ENCODE measurements at regions not wholly inside any gene's neighbourhood (a gene's known extent, or its start where the extent isn't known, plus 50 kb on each side); places are given as distances from the start of the nearest gene placed in this dataset.

- Histone ChIP-seq H3K4me1 (ENCODE audit: control insufficient read depth in 5 of 5, insufficient read depth in 5 of 5, low read length in 5 of 5) (peaks cover 0 to 19% (median 4%) of the 10 kb centered on the region in 5 donors), H3K4me3 (ENCODE audit: low read depth in 1 of 5, low read length in 5 of 5) (no peak overlapping the region), H3K36me3 (ENCODE audit: control insufficient read depth in 5 of 5, insufficient read depth in 5 of 5, low read length in 5 of 5) (no peaks in the 10 kb centered on the region), H3K27me3 (ENCODE audit: control insufficient read depth in 5 of 5, insufficient read depth in 4 of 5, low read length in 5 of 5) (no peaks in the 10 kb centered on the region), H3K9ac (ENCODE audit: low read length in 5 of 5) (no peak overlapping the region), H3K27ac (ENCODE audit: low read depth, low read length) (no peak overlapping the region), H3K9me3 (ENCODE audit: control insufficient read depth in 5 of 5, low read length in 5 of 5) (no peaks in the 10 kb centered on the region)
These were observed 290.2 kb upstream of the IRX1 start for GRCh38 chr5:3305432-3305831.

DNA sequence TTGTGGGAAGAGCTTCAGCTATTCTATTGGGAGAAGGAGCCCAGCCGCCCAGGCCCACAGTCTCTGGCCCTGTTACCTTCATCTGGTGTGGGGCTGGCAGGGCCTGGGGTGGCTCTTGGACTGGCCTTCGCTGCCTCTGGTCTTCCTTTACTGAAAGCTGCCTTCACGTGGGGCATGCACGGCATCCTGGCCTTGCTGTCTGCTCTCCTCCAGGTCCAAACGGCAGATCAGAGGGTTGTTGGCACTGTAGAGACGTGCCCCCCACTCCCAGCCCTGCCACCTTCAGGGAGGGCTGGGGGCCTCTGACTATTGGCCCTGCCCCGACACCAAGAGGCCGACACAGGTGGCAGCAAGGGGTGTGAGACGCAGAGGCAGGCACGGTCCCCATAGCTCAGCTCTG is 291.3 kb upstream of the IRX1 start:
- H3K9ac ChIP-seq (ENCODE audit: low read length in 5 of 5) = no peak overlapping the region
- peaks cover 0 to 19% (median 4%) of the 10 kb centered on the region in 5 donors for H3K4me1 ChIP-seq (ENCODE audit: control insufficient read depth in 5 of 5, insufficient read depth in 5 of 5, low read length in 5 of 5)
- no peaks in the 10 kb centered on the region for H3K27me3 ChIP-seq (ENCODE audit: control insufficient read depth in 5 of 5, insufficient read depth in 4 of 5, low read length in 5 of 5)
- no peak overlapping the region for H3K4me3 ChIP-seq (ENCODE audit: low read depth in 1 of 5, low read length in 5 of 5)
- no peaks in the 10 kb centered on the region for H3K9me3 ChIP-seq (ENCODE audit: control insufficient read depth in 5 of 5, low read length in 5 of 5)
- H3K36me3 ChIP-seq (ENCODE audit: control insufficient read depth in 5 of 5, insufficient read depth in 5 of 5, low read length in 5 of 5) = no peaks in the 10 kb centered on the region
- no peak overlapping the region for H3K27ac ChIP-seq (ENCODE audit: low read depth, low read length)

DNA sequence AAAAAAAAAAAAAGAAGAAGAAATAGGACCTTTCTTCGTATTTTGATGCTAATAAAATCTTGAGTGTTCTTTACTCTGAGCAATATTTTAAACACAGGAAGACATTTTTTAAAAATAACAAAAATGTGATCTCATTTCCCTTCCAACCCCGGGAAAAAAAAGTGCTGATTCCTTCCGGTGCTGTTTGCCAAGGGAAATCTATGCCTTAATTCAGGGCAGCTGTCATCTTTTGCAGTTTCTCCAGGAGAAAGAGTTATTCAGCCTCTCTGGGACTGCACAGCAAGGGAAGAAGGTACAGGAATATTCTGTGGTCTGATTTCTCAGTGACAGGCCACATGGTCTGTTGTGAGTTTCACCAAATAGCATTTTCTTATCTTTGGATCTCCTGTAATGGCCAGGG is 291.9 kb upstream of the IRX1 start:
- no peak overlapping the region for H3K9ac ChIP-seq (ENCODE audit: low read length in 5 of 5)
- peaks cover 0 to 19% (median 4%) of the 10 kb centered on the region in 5 donors for H3K4me1 ChIP-seq (ENCODE audit: control insufficient read depth in 5 of 5, insufficient read depth in 5 of 5, low read length in 5 of 5)
- no peaks in the 10 kb centered on the region for H3K9me3 ChIP-seq (ENCODE audit: control insufficient read depth in 5 of 5, low read length in 5 of 5)
- no peaks in the 10 kb centered on the region for H3K36me3 ChIP-seq (ENCODE audit: control insufficient read depth in 5 of 5, insufficient read depth in 5 of 5, low read length in 5 of 5)
- H3K4me3 ChIP-seq (ENCODE audit: low read depth in 1 of 5, low read length in 5 of 5) = no peak overlapping the region
- no peaks in the 10 kb centered on the region for H3K27me3 ChIP-seq (ENCODE audit: control insufficient read depth in 5 of 5, insufficient read depth in 4 of 5, low read length in 5 of 5)
- no peak overlapping the region for H3K27ac ChIP-seq (ENCODE audit: low read depth, low read length)

DNA sequence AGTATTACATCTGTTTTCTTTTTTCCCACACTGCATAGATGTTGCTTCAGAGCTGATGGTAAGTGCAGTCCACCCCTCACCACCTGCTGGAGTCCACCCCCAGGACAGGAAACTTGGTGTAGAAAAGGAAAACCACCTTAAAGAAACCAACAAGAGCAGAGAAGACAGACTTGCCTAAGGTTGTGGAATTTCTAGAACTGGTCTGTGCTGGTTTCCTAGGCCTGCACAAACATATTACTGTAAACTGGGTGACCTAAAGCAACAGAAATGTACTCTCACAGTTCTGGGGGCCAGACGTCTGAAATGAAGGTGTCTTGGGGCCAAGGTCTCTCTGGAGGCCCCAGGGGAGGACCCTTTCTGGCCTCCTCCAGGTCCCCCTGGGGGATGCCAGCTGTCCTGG is 293.4 kb upstream of the IRX1 start:
- H3K4me1 ChIP-seq (ENCODE audit: control insufficient read depth in 5 of 5, insufficient read depth in 5 of 5, low read length in 5 of 5) = peaks cover 0 to 19% (median 4%) of the 10 kb centered on the region in 5 donors
- no peak overlapping the region for H3K4me3 ChIP-seq (ENCODE audit: low read depth in 1 of 5, low read length in 5 of 5)
- no peak overlapping the region for H3K27ac ChIP-seq (ENCODE audit: low read depth, low read length)
- no peak overlapping the region for H3K9ac ChIP-seq (ENCODE audit: low read length in 5 of 5)
- H3K9me3 ChIP-seq (ENCODE audit: control insufficient read depth in 5 of 5, low read length in 5 of 5) = no peaks in the 10 kb centered on the region
- no peaks in the 10 kb centered on the region for H3K36me3 ChIP-seq (ENCODE audit: control insufficient read depth in 5 of 5, insufficient read depth in 5 of 5, low read length in 5 of 5)
- H3K27me3 ChIP-seq (ENCODE audit: control insufficient read depth in 5 of 5, insufficient read depth in 4 of 5, low read length in 5 of 5) = no peaks in the 10 kb centered on the region

DNA sequence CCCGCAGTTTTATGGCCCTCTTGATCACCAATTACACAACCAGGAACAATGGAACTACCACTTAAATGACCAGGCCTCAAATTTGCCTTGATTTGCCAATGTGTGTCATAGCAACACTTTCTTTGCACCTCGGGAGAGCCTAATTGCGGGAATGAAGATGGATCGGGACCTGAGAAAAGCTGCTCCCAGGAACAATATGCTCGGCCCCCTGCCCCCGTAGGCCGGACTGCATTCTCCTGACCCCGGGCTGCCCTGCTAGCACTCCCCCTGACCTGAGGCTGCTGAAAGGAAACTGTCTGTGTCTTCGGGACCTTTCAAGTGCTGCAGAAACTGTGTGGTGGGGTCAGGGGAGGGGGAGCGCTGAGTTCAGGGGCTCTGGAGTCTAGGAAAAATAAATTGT is 294.3 kb upstream of the IRX1 start:
- no peaks in the 10 kb centered on the region for H3K27me3 ChIP-seq (ENCODE audit: control insufficient read depth in 5 of 5, insufficient read depth in 4 of 5, low read length in 5 of 5)
- peaks cover 0 to 19% (median 4%) of the 10 kb centered on the region in 5 donors for H3K4me1 ChIP-seq (ENCODE audit: control insufficient read depth in 5 of 5, insufficient read depth in 5 of 5, low read length in 5 of 5)
- no peak overlapping the region for H3K4me3 ChIP-seq (ENCODE audit: low read depth in 1 of 5, low read length in 5 of 5)
- H3K27ac ChIP-seq (ENCODE audit: low read depth, low read length) = no peak overlapping the region
- H3K9ac ChIP-seq (ENCODE audit: low read length in 5 of 5) = no peak overlapping the region
- no peaks in the 10 kb centered on the region for H3K36me3 ChIP-seq (ENCODE audit: control insufficient read depth in 5 of 5, insufficient read depth in 5 of 5, low read length in 5 of 5)
- H3K9me3 ChIP-seq (ENCODE audit: control insufficient read depth in 5 of 5, low read length in 5 of 5) = no peaks in the 10 kb centered on the region

- Histone ChIP-seq H3K27me3 (ENCODE audit: control insufficient read depth in 5 of 5, insufficient read depth in 4 of 5, low read length in 5 of 5) (no peaks in the 10 kb centered on the region), H3K9ac (ENCODE audit: low read length in 5 of 5) (no peak overlapping the region), H3K27ac (ENCODE audit: low read depth, low read length) (no peak overlapping the region), H3K36me3 (ENCODE audit: control insufficient read depth in 5 of 5, insufficient read depth in 5 of 5, low read length in 5 of 5) (no peaks in the 10 kb centered on the region), H3K4me1 (ENCODE audit: control insufficient read depth in 5 of 5, insufficient read depth in 5 of 5, low read length in 5 of 5) (peaks cover 0 to 19% (median 4%) of the 10 kb centered on the region in 5 donors), H3K9me3 (ENCODE audit: control insufficient read depth in 5 of 5, low read length in 5 of 5) (no peaks in the 10 kb centered on the region), H3K4me3 (ENCODE audit: low read depth in 1 of 5, low read length in 5 of 5) (no peak overlapping the region)
These were observed 294.9 kb upstream of the IRX1 start for GRCh38 chr5:3300726-3301125.

DNA sequence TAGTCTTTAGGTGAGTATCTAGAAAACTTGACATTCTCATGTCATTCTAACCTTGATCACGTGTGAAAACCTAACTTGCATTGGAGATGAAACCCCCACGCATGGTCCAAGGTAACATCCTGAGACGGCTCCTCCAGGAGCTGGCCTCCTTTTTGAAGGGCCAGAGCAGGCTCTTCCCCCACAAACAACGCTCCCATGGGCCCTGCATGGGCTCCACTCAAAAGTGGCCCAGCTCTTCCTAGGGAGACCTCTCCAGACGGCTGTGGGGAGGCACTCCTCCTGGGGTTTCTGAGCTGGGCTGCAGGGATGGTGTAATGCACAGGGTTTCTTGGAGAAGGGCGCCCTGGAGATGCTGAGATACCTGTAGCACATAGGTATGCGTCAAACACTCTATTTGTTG is 296.2 kb upstream of the IRX1 start:
- Histone ChIP-seq H3K4me1 (ENCODE audit: control insufficient read depth in 5 of 5, insufficient read depth in 5 of 5, low read length in 5 of 5) (peaks cover 0 to 14% (median 4%) of the 10 kb centered on the region in 5 donors), H3K9me3 (ENCODE audit: control insufficient read depth in 5 of 5, low read length in 5 of 5) (no peaks in the 10 kb centered on the region), H3K36me3 (ENCODE audit: control insufficient read depth in 5 of 5, insufficient read depth in 5 of 5, low read length in 5 of 5) (no peaks in the 10 kb centered on the region), H3K27ac (ENCODE audit: low read depth, low read length) (no peak overlapping the region), H3K9ac (ENCODE audit: low read length in 5 of 5) (no peak overlapping the region), H3K27me3 (ENCODE audit: control insufficient read depth in 5 of 5, insufficient read depth in 4 of 5, low read length in 5 of 5) (no peaks in the 10 kb centered on the region), H3K4me3 (ENCODE audit: low read depth in 1 of 5, low read length in 5 of 5) (no peak overlapping the region)

- Histone ChIP-seq H3K27ac (ENCODE audit: low read depth, low read length) (no peak overlapping the region), H3K36me3 (ENCODE audit: control insufficient read depth in 5 of 5, insufficient read depth in 5 of 5, low read length in 5 of 5) (no peaks in the 10 kb centered on the region), H3K9ac (ENCODE audit: low read length in 5 of 5) (no peak overlapping the region), H3K4me3 (ENCODE audit: low read depth in 1 of 5, low read length in 5 of 5) (no peak overlapping the region), H3K4me1 (ENCODE audit: control insufficient read depth in 5 of 5, insufficient read depth in 5 of 5, low read length in 5 of 5) (no peaks in the 10 kb centered on the region), H3K9me3 (ENCODE audit: control insufficient read depth in 5 of 5, low read length in 5 of 5) (no peaks in the 10 kb centered on the region), H3K27me3 (ENCODE audit: control insufficient read depth in 5 of 5, insufficient read depth in 4 of 5, low read length in 5 of 5) (no peaks in the 10 kb centered on the region)
These were observed 297.8 kb upstream of the IRX1 start for GRCh38 chr5:3297853-3298252.

- no peak overlapping the region for H3K27ac ChIP-seq (ENCODE audit: low read depth, low read length)
- no peaks in the 10 kb centered on the region for H3K9me3 ChIP-seq (ENCODE audit: control insufficient read depth in 5 of 5, low read length in 5 of 5)
- H3K27me3 ChIP-seq (ENCODE audit: control insufficient read depth in 5 of 5, insufficient read depth in 4 of 5, low read length in 5 of 5) = peaks cover 0 to 2% (median 0%) of the 10 kb centered on the region in 5 donors
These were observed 307.3 kb upstream of the IRX1 start for GRCh38 chr5:3288325-3288724.

GRCh38 chr5:3287516-3287915 is 308.1 kb upstream of the IRX1 start:
- H3K27me3 ChIP-seq (ENCODE audit: control insufficient read depth in 5 of 5, insufficient read depth in 4 of 5, low read length in 5 of 5) = peaks cover 0 to 7% (median 0%) of the 10 kb centered on the region in 5 donors
- H3K9ac ChIP-seq (ENCODE audit: low read length in 5 of 5) = no peak overlapping the region
- no peaks in the 10 kb centered on the region for H3K9me3 ChIP-seq (ENCODE audit: control insufficient read depth in 5 of 5, low read length in 5 of 5)
- H3K27ac ChIP-seq (ENCODE audit: low read depth, low read length) = no peak overlapping the region
- no peaks in the 10 kb centered on the region for H3K4me1 ChIP-seq (ENCODE audit: control insufficient read depth in 5 of 5, insufficient read depth in 5 of 5, low read length in 5 of 5)
- H3K4me3 ChIP-seq (ENCODE audit: low read depth in 1 of 5, low read length in 5 of 5) = no peak overlapping the region
- H3K36me3 ChIP-seq (ENCODE audit: control insufficient read depth in 5 of 5, insufficient read depth in 5 of 5, low read length in 5 of 5) = no peaks in the 10 kb centered on the region

More at GRCh38 chr5:3288325-3288724, 307.3 kb upstream of the IRX1 start:
- Histone ChIP-seq H3K4me3 (ENCODE audit: low read depth in 1 of 5, low read length in 5 of 5) (no peak overlapping the region), H3K36me3 (ENCODE audit: control insufficient read depth in 5 of 5, insufficient read depth in 5 of 5, low read length in 5 of 5) (no peaks in the 10 kb centered on the region), H3K9ac (ENCODE audit: low read length in 5 of 5) (no peak overlapping the region), H3K4me1 (ENCODE audit: control insufficient read depth in 5 of 5, insufficient read depth in 5 of 5, low read length in 5 of 5) (no peaks in the 10 kb centered on the region)

DNA sequence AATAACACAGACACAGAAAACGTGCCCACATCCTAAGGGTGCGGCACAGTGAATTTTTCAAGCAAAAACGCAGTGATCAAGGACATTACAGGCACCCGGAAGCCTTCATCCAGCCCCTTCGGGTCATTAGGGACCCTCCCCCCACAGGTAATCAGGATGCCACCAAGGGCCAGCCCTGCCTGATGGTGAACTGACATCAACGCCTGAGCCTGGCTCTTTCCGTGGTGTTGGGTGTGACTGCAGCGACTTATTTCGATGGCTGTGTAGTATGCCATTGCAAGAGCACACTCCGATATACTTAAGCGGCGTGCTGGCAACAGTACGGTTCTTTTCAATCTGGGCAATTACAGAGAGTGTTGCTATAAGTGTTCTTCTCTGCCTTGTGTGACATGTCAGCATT is 310.0 kb upstream of the IRX1 start:
- Histone ChIP-seq H3K4me3 (ENCODE audit: low read depth in 1 of 5, low read length in 5 of 5) (no peak overlapping the region), H3K36me3 (ENCODE audit: control insufficient read depth in 5 of 5, insufficient read depth in 5 of 5, low read length in 5 of 5) (no peaks in the 10 kb centered on the region), H3K9ac (ENCODE audit: low read length in 5 of 5) (no peak overlapping the region), H3K4me1 (ENCODE audit: control insufficient read depth in 5 of 5, insufficient read depth in 5 of 5, low read length in 5 of 5) (no peaks in the 10 kb centered on the region), H3K27ac (ENCODE audit: low read depth, low read length) (no peak overlapping the region), H3K27me3 (ENCODE audit: control insufficient read depth in 5 of 5, insufficient read depth in 4 of 5, low read length in 5 of 5) (peaks cover 0 to 7% (median 2%) of the 10 kb centered on the region in 5 donors), H3K9me3 (ENCODE audit: control insufficient read depth in 5 of 5, low read length in 5 of 5) (no peaks in the 10 kb centered on the region)

All from subcutaneous abdominal adipose tissue (tissue), 5 donors.